HepG2 (cell line): ENCODE measurements at regions not wholly inside any gene's neighbourhood (a gene's known extent, or its start where the extent isn't known, plus 50 kb on each side); places are given as distances from the start of the nearest gene placed in this dataset.

ENCODE experiments used
- ATAC-seq: fragments of 200-7000 bp; cut with Tn5 transposase; 3 replicates; pipeline ENCODE4 v1.9.1; 2020; ENCODE audit warnings: mild to moderate bottlenecking, moderate library complexity
- BruUV-seq: library from RNA; stranded (reverse); fragments of 400-500 nt; replicated peaks from 2 replicates; lab custom pipeline; 2021; lab: Mats Ljungman, UMichigan
- CTCF ChIA-PET: fragments of 300-600 bp; formaldehyde crosslinking; extraction: SDS; loops from one replicate; lab custom pipeline; 2021; ENCODE audit warnings: low total read pairs, inconsistent platforms, low intra/inter-chr PET ratio; lab: Yijun Ruan, JAX
- POLR2A ChIA-PET: fragments of 350-600 bp; sonication (Branson Sonifier 250); formaldehyde crosslinking; loops from one replicate; lab custom pipeline; 2020; ENCODE audit warnings: antibody characterized with exemption, inconsistent platforms; lab: Yijun Ruan, JAX
- DNase-seq: peaks from one replicate; pipeline ENCODE4 v3.0.0-alpha.2; 2015; ENCODE audit warnings: low spot score
- FAIRE-seq: peaks from 3 replicates; lab custom pipeline; 2011; peaks lifted over from hg19 to GRCh38; lab: Jason Lieb, UNC
- H2AFZ ChIP-seq: one replicate; pipeline ENCODE4 v1.6.1; 2011; ENCODE audit warnings: low read length, inconsistent platforms
- H3K27ac ChIP-seq: fragments of 300-600 bp; 3 replicates; pipeline ENCODE4 v1.8.0; 2011; ENCODE audit warnings: mixed run types, mild to moderate bottlenecking, mixed read lengths, low read length, inconsistent platforms; ENCODE audit not compliant: insufficient read depth; ENCODE audit errors: extremely low read length
- H3K27me3 ChIP-seq, 2 experiments: fragments of 200-600 bp in 1 of 2; 2 replicates in 1 of 2; 3 replicates in 1 of 2; pipeline versions ENCODE4 v1.6.0 to v1.8.0; 2011; ENCODE audit warnings: low read length in 2 of 2, mild to moderate bottlenecking in 2 of 2, moderate library complexity in 2 of 2, inconsistent platforms in 1 of 2; ENCODE audit not compliant: insufficient read depth in 2 of 2, control insufficient read depth in 1 of 2
- H3K36me3 ChIP-seq, 2 experiments: fragments of 200-600 bp in 1 of 2; replicated peaks in 1 of 2; 2 replicates in 1 of 2; 3 replicates in 1 of 2; pipeline versions ENCODE4 v1.5.1 to v1.8.0; 2011; ENCODE audit warnings: low read length in 2 of 2, inconsistent platforms in 1 of 2; ENCODE audit not compliant: insufficient read depth in 2 of 2, control insufficient read depth in 1 of 2
- H3K4me1 ChIP-seq: 2 replicates; pipeline ENCODE4 v1.5.1; 2012; ENCODE audit warnings: low read length, inconsistent platforms; ENCODE audit not compliant: insufficient read depth
- H3K4me2 ChIP-seq: 2 replicates; pipeline ENCODE4 v1.6.0; 2011; ENCODE audit warnings: low read depth, low read length, inconsistent platforms
- H3K4me3 ChIP-seq, 3 experiments: fragments of 200-600 bp in 1 of 3; sonication (generic), shearing (Covaris generic) in 1 of 3; replicated peaks in 1 of 3; 2 replicates each; pipeline ENCODE4 v1.5.1; 2011 to 2016; ENCODE audit warnings: low read length in 3 of 3, inconsistent platforms in 2 of 3, low read depth in 2 of 3, mild to moderate bottlenecking in 2 of 3, control low read depth in 1 of 3, mixed read lengths in 1 of 3; ENCODE audit not compliant: insufficient read depth in 1 of 3
- H3K79me2 ChIP-seq: one replicate; pipeline ENCODE4 v1.6.1; 2011; ENCODE audit warnings: low read length, inconsistent platforms; ENCODE audit not compliant: insufficient read depth
- H3K9ac ChIP-seq: 2 replicates; pipeline ENCODE4 v1.6.0; 2011; ENCODE audit warnings: mild to moderate bottlenecking, low read depth, low read length, inconsistent platforms; ENCODE audit not compliant: insufficient read depth
- H3K9me3 ChIP-seq: 2 replicates; pipeline ENCODE4 v1.5.1; 2012; ENCODE audit warnings: mild to moderate bottlenecking, low read length
- H4K20me1 ChIP-seq: 2 replicates; pipeline ENCODE4 v1.6.0; 2011; ENCODE audit warnings: inconsistent platforms, mild to moderate bottlenecking, low read length, moderate library complexity; ENCODE audit not compliant: insufficient read depth
- HIC2 ChIP-seq: sonication (generic); formaldehyde crosslinking; IDR thresholded peaks from 2 replicates; pipeline ENCODE4 v1.9.0; 2022; ENCODE audit warnings: low read depth, missing genetic modification reagents
- HNRNPK ChIP-seq: fragments of 200-400 bp; formaldehyde crosslinking; IDR thresholded peaks from 2 replicates; pipeline ENCODE4 v1.6.1; 2018; ENCODE audit warnings: low read length, low read depth, moderate library complexity, mild to moderate bottlenecking; ENCODE audit not compliant: poor library complexity, severe bottlenecking
- PRPF4 ChIP-seq: fragments of 200-400 bp; formaldehyde crosslinking; IDR thresholded peaks from 2 replicates; pipeline ENCODE4 v1.6.1; 2016; ENCODE audit warnings: low read length, low read depth; ENCODE audit not compliant: poor library complexity, severe bottlenecking
- RELA ChIP-seq: sonication (generic); formaldehyde crosslinking; IDR thresholded peaks from 2 replicates; pipeline ENCODE4 v1.4.0; 2020; ENCODE audit warnings: missing genetic modification reagents
- SALL1 ChIP-seq: sonication (generic); formaldehyde crosslinking; IDR thresholded peaks from 2 replicates; pipeline ENCODE4 v1.8.0; 2022; ENCODE audit warnings: mild to moderate bottlenecking, missing genetic modification reagents
- ZNF101 ChIP-seq: sonication (generic); formaldehyde crosslinking; IDR thresholded peaks from 2 replicates; pipeline ENCODE4 v1.4.0; 2020; ENCODE audit warnings: mild to moderate bottlenecking, low read depth, missing genetic modification reagents, borderline replicate concordance
- ZNF143 ChIP-seq: sonication (generic); formaldehyde crosslinking; IDR thresholded peaks from 2 replicates; pipeline ENCODE4 v1.4.0; 2020; ENCODE audit warnings: missing genetic modification reagents
- ZNF24 ChIP-seq: fragments of 450-650 bp; IDR thresholded peaks from 2 replicates; pipeline ENCODE4 v1.6.1; 2017; ENCODE audit warnings: antibody characterized with exemption, mild to moderate bottlenecking
- ZNF282 ChIP-seq: fragments of 450-650 bp; IDR thresholded peaks from 2 replicates; pipeline ENCODE4 v1.6.1; 2018; ENCODE audit not compliant: partially characterized antibody
- ZNF326 ChIP-seq: sonication (generic); formaldehyde crosslinking; IDR thresholded peaks from 2 replicates; pipeline ENCODE4 v1.4.0; 2020; ENCODE audit warnings: missing genetic modification reagents, borderline replicate concordance
- ZNF333 ChIP-seq: sonication (generic); formaldehyde crosslinking; IDR thresholded peaks from 2 replicates; pipeline ENCODE4 v1.4.0; 2020; ENCODE audit warnings: mild to moderate bottlenecking, missing genetic modification reagents, borderline replicate concordance
- ZNF337 ChIP-seq: sonication (generic); formaldehyde crosslinking; IDR thresholded peaks from 2 replicates; pipeline ENCODE4 v1.5.1; 2020; ENCODE audit warnings: missing genetic modification reagents, low read depth, mild to moderate bottlenecking, borderline replicate concordance
- ZNF749 ChIP-seq: sonication (generic); formaldehyde crosslinking; IDR thresholded peaks from 2 replicates; pipeline ENCODE4 v1.8.0; 2022; ENCODE audit warnings: mild to moderate bottlenecking, missing genetic modification reagents, moderate library complexity, borderline replicate concordance
- WGBS: methylation state at CpG from one replicate; pipeline ENCODE4 v1.1.6; 2017; ENCODE audit warnings: low lambda C conversion rate; 5-methylcytosine and 5-hydroxymethylcytosine counted together
- in situ Hi-C: cut with HindIII; loops from 2 replicates; pipeline ENCODE4 v1.10.0; 2017; ENCODE audit warnings: low pct_unique_long_range_greater_than_20kb; ENCODE audit not compliant: extremely low pct_ligation_motif_present
- intact Hi-C: fragments of 100-400 bp; cut with micrococcal nuclease; formaldehyde crosslinking; loops from one replicate; pipeline ENCODE4 v1.10.0; 2022; ENCODE audit not compliant: unreplicated experiment
- TF ChIP-seq, protein P1 (sequence below): IDR thresholded peaks from 2 replicates; pipeline ENCODE4 v1.6.1; 2016; ENCODE audit warnings: low read depth, borderline replicate concordance

DNA sequence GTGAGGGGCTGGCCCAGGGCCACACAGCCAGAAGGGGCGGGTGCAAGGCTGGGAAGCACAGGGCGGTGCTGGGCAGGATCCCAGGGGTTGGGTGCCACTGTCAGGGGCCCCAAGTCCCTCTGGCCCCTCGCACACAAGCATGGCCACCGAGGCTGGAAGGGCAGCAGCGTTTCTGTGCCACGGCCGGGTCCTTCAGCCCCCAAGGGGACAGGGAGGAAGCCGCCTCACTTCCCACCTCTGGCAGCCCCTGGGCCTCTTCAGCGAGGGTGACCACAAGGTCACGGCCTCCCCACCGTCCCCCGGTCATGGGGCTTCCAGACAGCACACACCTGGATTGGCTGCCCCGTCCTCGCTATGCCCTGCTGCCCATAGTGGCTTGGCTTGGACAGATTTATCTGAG lies 77.1 kb upstream of the TTC34 start:
- H3K4me3 ChIP-seq: no peak overlapping the region
- CTCF ChIA-PET: no interaction called here
- no CpG with 5 or more reads among the region's 14 CpGs for WGBS
- no peaks in the 10 kb centered on the region for H3K36me3 ChIP-seq
- FAIRE-seq (no peak), DNase-seq (no peak), ATAC-seq (no peak)
- no peak overlapping the region for H2AFZ ChIP-seq
- peaks cover 37 to 88% of the 10 kb centered on the region in 2 experiments for H3K27me3 ChIP-seq
- H3K9ac ChIP-seq: no peak overlapping the region
- intact Hi-C loops (loop anchor here (10.0 kb wide), 1 partner anchor 546 kb away; no protein-coding TSS in a partner anchor), in situ Hi-C loops (no loop called here)
- POLR2A ChIA-PET: no interaction called here
- BruUV-seq: no TSS peak
- 0 out of 2 replicates have a peak, but pooled peaks cover 4% of the 10 kb centered on the region for H4K20me1 ChIP-seq
- no peak overlapping the region for H3K4me2 ChIP-seq
- no peak overlapping the region for H3K27ac ChIP-seq
- TF ChIP-seq ZNF337: no peak
- no peak for TF ChIP-seq ZNF24
- no peak for TF ChIP-seq ZNF282
- no peak for TF ChIP-seq ZNF143 (CRISPR knock-in tag)
- no peak for TF ChIP-seq HNRNPK
- TF ChIP-seq HIC2 (CRISPR knock-in tag): no peak
- no peak for TF ChIP-seq ZNF326 (CRISPR knock-in tag)
- no peak for TF ChIP-seq PRPF4
- TF ChIP-seq ZNF333: no peak
- no peak for TF ChIP-seq ZNF101
- TF ChIP-seq ZNF749: no peak
- no peak for TF ChIP-seq RELA (CRISPR knock-in tag)
- TF ChIP-seq, protein P1, sequence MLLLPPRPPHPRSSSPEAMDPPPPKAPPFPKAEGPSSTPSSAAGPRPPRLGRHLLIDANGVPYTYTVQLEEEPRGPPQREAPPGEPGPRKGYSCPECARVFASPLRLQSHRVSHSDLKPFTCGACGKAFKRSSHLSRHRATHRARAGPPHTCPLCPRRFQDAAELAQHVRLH: no peak
- no peak for TF ChIP-seq SALL1
- H3K79me2 ChIP-seq: no peaks in the 10 kb centered on the region
- no peaks in the 10 kb centered on the region for H3K9me3 ChIP-seq
- no peaks in the 10 kb centered on the region for H3K4me1 ChIP-seq
